ENCODE measurements at regions not wholly inside any gene's neighbourhood (a gene's known extent, or its start where the extent isn't known, plus 50 kb on each side); places are given as distances from the start of the nearest gene placed in this dataset.

DNA sequence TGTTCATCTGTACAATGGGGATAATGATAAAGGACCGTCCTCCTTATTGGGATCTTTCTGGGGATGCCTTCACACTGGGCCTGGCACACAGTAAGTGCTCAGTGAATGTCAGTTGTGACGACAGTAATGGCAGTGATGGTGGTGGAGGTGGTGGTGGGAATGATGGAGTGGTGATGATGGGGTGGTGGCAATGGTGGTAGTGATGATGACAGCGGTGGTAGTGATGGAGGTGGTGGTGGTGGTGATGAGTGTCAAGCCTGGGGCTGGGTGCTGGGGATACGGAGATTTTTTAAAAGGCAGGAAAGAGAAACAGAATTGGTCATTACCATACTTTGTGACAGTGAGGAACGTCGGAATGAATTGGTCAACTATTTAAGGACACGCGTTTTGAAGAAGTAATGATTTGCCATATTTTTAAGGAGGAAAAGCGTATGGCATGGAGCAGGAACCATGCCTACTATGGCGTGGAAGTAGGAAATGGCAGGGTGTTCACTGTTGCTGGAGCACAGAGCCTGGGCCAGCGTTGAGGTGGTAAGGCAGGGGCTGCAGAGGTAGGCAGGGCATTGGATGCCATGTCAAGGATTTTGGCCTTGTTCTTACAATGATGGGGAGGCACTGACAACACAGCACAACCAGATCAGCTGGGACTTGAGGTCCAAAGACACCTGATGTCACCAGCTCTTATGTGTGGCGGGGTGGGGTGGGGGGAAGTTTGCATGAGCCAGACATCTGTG lies 128.7 kb downstream of the ACTL8 start:
- TF ChIP-seq TAF1 (IDR thresholded peaks at IDR 0.05; ENCODE audit: borderline replicate concordance, insufficient read depth, low read length) (no peak), SIN3A (IDR thresholded peaks at IDR 0.05; ENCODE audit: borderline replicate concordance, insufficient read depth, low read length) (no peak), POLR2AphosphoS5 (IDR thresholded peaks at IDR 0.05; ENCODE audit: low read depth, low read length) (no peak), FOXP2 (optimal IDR thresholded peaks at IDR 0.05; ENCODE audit: borderline replicate concordance, extremely low read depth, extremely low read length, insufficient read depth) (no peak)
- TF ChIP-seq, protein P1, sequence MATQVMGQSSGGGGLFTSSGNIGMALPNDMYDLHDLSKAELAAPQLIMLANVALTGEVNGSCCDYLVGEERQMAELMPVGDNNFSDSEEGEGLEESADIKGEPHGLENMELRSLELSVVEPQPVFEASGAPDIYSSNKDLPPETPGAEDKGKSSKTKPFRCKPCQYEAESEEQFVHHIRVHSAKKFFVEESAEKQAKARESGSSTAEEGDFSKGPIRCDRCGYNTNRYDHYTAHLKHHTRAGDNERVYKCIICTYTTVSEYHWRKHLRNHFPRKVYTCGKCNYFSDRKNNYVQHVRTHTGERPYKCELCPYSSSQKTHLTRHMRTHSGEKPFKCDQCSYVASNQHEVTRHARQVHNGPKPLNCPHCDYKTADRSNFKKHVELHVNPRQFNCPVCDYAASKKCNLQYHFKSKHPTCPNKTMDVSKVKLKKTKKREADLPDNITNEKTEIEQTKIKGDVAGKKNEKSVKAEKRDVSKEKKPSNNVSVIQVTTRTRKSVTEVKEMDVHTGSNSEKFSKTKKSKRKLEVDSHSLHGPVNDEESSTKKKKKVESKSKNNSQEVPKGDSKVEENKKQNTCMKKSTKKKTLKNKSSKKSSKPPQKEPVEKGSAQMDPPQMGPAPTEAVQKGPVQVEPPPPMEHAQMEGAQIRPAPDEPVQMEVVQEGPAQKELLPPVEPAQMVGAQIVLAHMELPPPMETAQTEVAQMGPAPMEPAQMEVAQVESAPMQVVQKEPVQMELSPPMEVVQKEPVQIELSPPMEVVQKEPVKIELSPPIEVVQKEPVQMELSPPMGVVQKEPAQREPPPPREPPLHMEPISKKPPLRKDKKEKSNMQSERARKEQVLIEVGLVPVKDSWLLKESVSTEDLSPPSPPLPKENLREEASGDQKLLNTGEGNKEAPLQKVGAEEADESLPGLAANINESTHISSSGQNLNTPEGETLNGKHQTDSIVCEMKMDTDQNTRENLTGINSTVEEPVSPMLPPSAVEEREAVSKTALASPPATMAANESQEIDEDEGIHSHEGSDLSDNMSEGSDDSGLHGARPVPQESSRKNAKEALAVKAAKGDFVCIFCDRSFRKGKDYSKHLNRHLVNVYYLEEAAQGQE (IDR thresholded peaks at IDR 0.05; ENCODE audit: insufficient read depth in 1 of 2, low read depth in 2 of 2, low read length in 2 of 2): no peak
